ENCODE measurements at regions not wholly inside any gene's neighbourhood (a gene's known extent, or its start where the extent isn't known, plus 50 kb on each side); places are given as distances from the start of the nearest gene placed in this dataset.

- TF ChIP-seq ZFP30 (CRISPR knock-in tag; IDR thresholded peaks at IDR 0.05) (no peak), ZNF565 (CRISPR knock-in tag; conservative IDR thresholded peaks at IDR 0.05; ENCODE audit: low read depth) (no peak)
Observed at GRCh38 chr9:117929868-117930267, 225.7 kb downstream of the TLR4 start.
